Right lobe of liver (tissue), 4 donors: ENCODE measurements at regions not wholly inside any gene's neighbourhood (a gene's known extent, or its start where the extent isn't known, plus 50 kb on each side); places are given as distances from the start of the nearest gene placed in this dataset.

ENCODE experiments used
- POLR2A ChIP-seq: fragments of 450-650 bp; IDR thresholded peaks from one replicate; pipeline ENCODE4 v1.6.1; 2017; ENCODE audit warnings: antibody characterized with exemption, mild to moderate bottlenecking
- TF ChIP-seq, protein P1 (sequence below), 4 donors: fragments of 200-600 bp in 3 of 4; fragments of 450-650 bp in 1 of 4; IDR thresholded peaks; one replicate each; pipeline versions ENCODE4 v1.5.1 to v1.8.0; 2016 to 2022; ENCODE audit warnings: antibody characterized with exemption in 4 of 4, mild to moderate bottlenecking in 2 of 4
- donor health status: DM: no; HTN: no; CAD: no.
- donor health status: DM: no; HTN: no; CAD: no.
- donor health status: DM: no; HTN: yes; CAD: no.

- TF ChIP-seq, protein P1, sequence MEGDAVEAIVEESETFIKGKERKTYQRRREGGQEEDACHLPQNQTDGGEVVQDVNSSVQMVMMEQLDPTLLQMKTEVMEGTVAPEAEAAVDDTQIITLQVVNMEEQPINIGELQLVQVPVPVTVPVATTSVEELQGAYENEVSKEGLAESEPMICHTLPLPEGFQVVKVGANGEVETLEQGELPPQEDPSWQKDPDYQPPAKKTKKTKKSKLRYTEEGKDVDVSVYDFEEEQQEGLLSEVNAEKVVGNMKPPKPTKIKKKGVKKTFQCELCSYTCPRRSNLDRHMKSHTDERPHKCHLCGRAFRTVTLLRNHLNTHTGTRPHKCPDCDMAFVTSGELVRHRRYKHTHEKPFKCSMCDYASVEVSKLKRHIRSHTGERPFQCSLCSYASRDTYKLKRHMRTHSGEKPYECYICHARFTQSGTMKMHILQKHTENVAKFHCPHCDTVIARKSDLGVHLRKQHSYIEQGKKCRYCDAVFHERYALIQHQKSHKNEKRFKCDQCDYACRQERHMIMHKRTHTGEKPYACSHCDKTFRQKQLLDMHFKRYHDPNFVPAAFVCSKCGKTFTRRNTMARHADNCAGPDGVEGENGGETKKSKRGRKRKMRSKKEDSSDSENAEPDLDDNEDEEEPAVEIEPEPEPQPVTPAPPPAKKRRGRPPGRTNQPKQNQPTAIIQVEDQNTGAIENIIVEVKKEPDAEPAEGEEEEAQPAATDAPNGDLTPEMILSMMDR (IDR thresholded peaks at IDR 0.05), result no peak
- no peak for TF ChIP-seq POLR2A
Measured at GRCh38 chr10:65811931-65812525, 1113.8 kb upstream of the LRRTM3 start.
